Umbilical cord (tissue), 1 donor: ENCODE measurements at regions not wholly inside any gene's neighbourhood (a gene's known extent, or its start where the extent isn't known, plus 50 kb on each side); places are given as distances from the start of the nearest gene placed in this dataset.
A peak's percentile ranks its signal among the peaks of the same experiment; 100 is the strongest.
"Not testable (repeated sequence)": the region's sequence is repeated elsewhere in the genome, so short reads cannot be mapped to it uniquely, and the experiment has no call there.

Experiments
- DNase-seq: peaks from one replicate; pipeline ENCODE4 v3.0.0-alpha.2; 2015; ENCODE audit warnings: low spot score

DNA sequence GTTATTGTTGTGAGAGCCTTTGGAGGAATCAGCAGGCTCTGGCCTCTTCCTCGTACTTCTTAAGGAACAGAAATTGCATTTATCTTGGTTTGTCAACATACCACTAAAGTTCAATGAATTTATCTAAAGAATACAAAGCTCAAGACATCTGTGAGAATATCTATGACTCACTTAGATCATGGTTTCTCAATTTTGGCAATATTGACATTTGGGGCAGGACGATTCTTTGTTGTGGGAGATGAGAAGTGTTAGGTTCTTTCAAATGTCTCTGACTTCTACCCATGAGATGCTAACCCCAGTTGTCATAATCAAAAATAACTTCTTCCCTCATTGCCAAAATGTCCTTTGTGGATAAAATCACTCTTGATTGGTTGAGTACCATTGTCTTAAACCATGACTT, 1190.3 kb downstream of the GALC start:
- no peak for DNase-seq

DNA sequence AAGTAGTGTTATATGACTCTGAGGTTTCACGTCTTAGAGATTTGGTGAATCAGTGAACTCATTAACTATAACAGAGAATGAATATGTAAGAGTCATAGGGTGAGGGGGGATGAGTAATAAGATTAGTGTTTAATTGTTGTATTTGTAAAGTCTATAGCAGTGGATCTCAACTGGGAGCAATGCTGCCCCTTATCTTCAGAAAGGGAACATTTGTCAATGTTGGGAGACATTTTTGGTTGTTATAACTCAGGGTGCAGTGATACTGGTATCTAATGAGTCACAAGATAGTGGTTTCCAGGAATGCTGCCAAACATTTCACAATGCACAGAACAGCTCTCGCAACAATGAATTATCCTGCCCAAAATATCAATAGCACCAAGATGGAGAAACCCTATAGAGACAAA, 1193.7 kb downstream of the GALC start:
- DNase-seq: peak; percentile 60

DNA sequence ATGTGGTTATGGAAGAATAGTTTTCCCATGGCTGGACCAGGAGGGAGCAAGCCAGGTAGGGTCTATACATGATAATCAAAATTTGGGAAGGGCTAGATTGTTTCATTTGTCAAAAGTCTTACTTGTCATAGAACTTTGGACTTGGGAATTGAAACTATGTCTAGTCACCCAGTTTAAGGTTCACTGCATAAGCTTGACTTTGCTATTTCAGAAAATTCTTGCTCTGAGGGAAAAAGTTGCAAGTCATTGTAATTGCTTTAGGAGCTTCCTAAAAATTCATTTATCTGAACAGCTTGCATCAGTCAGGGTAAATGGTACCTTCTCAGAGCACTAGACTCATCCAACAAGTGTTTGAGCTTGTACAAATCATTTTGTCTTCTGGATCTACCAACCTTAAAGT, 1194.7 kb downstream of the GALC start:
- DNase-seq: no peak

DNA sequence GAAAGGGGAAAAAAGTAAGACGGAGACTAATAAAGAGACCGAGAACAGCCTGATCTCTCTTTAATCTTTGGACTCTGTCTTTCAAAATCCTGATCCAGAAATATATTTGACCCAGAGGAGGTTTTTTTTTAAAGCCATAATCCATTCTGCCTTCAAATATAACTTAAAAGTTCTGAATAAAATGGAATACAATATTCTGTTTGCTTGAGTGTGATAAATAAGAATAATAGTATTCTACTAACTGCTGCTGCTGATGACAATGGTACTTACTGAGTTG, 1196.0 kb downstream of the GALC start:
- no peak for DNase-seq

DNA sequence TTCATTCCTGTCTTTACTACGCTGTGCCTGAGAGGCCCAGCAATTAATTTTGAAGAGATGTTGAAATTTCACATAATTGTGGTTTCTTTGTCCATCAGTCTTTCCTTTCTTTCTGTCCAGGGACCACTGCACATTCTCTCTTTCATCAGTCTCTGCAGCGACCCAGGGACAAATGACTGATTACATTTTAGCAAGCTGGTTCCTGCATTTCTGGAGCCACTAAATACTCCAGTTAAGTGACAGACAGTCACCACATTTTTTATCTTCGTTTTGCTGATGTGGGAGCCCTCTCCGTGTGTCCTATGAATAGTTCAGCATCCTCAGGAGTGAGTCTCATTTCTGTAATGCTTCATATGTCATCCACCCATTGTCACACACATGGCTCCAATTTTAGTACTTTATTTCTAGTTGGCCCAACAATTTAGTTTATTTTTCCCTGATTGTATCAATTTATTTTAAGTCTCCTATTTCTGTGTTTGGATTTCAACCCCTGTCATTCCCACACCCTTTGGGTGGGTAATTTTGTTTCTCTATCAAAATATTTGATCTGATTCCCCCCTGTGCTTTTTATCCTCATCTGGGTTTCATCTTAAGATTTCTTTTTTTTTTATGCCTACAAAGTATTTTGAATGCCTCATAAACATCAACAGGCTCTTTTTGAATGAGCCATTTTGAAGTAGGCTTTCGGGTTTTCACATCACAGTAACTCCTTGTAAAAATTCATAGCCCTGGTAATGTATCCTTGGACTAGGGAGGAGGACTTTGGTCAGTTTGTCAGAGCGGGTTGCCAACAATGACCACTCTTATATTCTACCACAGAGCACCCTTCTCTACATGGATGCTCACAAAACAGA, 1196.5 kb downstream of the GALC start:
- DNase-seq: no peak

DNA sequence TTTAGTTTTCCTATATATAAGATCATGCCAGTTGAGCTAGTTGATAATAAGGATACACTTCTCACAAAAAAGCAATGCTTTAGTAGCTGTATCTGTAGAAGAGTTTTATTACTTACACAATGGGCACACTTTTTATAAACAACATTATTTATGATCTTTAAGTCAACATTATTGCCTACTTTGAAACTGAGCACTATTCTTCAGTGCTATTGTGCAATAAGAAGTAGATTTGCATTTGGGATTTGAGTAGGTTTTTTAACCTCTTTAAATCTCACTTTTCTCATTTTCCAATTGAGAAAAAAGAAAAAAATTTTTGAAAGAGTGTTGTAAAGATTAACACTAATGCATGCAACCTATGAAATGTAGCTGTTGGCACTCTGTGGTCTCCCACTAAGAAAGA, 1198.3 kb downstream of the GALC start:
- DNase-seq: no peak

DNA sequence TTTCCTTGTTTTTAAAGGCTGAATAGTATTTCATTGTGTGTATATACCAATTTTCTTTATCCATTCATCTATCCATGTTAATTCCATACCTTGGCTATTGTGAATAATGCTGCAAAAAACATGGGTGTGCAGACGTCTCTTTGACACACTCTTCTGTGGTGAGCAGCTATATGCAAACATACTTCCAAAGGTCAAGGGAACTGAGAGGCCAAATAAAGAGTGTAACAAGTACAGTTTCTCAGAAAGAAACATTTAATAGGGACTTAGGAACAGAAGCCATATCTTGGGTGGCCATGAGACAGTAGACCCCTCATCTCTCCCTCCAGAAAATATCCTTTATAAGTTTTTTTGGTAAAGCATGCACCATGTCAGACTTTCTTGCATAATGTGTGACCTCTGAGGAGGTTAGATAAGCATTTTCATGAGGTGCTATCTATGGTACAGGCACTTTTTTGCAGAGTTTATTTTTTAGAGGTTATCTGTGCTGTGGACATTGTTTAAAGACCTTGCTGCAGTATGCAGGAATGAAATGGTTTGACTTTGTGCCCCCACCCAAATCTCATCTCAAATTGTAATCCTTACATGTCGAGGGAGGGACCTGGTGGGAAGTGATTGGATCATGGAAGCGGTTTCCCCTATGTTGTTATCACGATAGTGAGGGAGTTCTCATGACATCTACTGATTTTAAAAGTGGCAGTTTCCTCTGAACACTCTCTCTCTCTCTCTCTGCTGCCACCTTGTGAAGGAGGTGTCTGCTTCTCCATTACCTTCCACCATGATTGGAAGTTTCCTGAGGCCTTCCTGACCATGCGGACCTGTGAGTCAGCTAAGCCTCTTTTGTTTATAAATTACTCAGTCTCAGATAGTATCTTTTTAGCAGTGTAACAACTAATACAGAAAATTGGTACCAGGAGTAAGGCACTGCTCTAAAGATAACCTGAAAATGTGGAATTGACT, 1202.3 kb downstream of the GALC start:
- DNase-seq: no peak

DNA sequence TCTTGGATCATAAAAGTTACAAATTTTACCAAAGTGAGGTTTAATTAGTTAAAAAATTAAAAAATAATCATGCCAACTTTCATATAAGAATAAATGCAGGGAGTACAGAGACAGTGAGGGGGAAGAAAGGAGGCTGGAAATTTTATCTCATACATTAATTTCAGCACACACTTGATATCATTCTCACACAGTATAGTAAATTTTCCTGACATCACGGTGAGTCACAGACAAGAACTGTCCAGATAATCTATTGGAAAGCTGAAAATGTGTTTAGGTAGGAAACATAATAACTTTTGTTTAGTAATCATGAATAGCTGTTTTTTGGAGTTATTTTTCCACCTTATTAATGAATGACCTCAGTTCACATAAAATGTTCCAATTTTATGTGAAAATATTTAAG, 1204.8 kb downstream of the GALC start:
- peak; percentile 35 for DNase-seq

DNA sequence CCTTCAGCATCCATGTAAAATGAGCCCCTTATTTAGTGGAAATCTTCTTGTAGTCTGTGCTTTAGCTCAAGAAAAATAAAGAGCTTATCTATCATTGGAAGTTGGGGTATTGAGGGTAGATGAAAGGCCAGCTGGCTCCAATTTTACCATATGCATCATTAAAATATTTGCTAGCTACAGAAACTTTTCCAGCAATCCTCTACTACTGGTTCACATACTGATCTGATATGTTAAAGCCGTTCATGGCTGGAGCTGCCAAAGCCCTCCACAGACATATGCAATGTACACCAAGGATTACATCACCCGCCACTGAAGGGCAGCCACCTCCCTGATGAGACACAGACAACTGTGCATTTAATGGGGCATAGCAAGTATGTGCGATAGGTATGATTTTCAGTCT, 1205.3 kb downstream of the GALC start:
- peak; percentile 90 for DNase-seq

DNA sequence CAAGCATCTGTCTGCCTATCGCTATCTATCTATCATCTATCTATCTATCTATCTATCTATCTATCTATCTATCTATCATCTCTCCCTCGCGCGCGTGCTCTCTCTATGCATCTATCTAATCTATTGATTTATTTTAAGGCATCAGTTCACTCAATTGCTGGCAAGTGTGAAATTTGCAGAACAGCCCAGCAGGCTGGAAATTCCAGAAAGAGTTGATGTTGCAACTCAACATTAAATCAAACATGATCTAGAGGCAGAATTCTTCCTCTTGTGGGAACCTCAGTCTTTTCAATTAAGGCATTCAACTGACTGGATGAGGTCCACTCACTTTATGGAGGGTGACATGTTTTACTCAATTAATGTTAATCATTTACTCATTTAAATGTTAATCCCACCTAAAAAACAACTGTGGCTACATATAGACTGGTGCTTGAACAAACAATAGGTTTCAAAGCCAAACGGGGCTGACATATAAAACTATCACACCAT, 1210.8 kb downstream of the GALC start:
- DNase-seq: no peak

DNA sequence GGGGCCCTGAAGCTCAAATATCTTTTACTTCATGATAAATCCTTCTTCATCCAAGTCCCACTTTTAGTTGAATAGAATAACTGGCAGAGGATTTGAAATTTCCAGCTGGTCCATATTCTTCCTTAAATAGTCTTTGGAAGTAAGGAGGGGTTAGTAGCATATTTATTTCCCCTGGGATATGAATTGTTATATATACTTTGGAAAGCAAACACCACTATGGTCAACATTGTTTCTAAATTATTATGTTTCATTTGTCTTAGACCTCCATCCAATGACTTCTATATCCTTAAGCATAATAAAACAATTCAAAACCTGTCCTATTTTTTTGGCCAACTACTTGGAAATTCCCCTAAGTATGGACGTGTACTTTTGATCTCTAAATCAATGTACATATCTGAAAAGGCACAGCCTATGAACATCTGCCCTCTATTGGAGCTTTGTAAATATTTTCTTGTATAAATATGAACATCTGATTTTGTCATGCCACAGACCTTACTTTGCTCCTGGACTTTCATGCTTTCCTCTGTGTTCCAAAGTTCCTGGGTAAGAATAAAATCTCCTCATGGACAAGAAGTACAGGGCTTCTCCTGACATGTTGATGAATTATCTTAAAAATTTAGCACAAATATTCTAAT, 1212.0 kb downstream of the GALC start:
- DNase-seq: no peak

DNA sequence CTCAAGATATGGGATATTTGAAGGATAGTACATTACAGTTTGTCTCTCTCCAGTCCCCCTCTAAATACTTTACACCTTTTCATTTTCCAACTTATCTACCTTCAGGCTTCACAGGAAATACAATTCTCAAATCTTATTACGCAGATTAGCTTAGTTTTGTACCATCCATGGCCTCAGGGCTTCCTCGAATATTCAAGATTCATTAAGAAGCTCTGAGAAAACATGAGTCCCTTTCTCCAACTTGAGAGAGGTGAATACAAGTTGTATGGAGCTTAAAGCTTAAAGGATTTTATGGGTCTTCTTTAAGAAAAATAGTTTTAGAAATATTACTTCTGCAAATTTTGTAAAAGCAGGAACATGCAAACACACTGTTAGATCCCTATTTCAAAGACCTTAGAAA, 1212.5 kb downstream of the GALC start:
- no peak for DNase-seq

DNA sequence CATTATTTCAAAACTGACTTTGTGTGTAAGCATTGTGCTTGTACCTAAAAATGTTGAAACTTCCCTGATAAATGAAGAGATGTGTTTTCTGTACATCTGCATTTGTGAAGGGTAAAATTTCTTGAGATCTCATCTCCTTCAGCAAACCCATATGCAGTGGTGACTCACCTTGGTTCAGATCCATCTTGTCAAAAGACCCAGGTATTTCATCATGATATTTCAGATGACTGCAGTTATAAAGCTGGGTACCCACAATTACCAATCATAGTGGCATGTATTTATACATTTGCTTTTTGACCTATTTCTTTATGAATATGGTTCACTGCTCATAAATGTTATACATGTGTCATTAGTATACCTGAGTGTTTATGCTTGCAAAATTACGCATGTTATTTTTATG, 1213.6 kb downstream of the GALC start:
- DNase-seq: no peak

DNA sequence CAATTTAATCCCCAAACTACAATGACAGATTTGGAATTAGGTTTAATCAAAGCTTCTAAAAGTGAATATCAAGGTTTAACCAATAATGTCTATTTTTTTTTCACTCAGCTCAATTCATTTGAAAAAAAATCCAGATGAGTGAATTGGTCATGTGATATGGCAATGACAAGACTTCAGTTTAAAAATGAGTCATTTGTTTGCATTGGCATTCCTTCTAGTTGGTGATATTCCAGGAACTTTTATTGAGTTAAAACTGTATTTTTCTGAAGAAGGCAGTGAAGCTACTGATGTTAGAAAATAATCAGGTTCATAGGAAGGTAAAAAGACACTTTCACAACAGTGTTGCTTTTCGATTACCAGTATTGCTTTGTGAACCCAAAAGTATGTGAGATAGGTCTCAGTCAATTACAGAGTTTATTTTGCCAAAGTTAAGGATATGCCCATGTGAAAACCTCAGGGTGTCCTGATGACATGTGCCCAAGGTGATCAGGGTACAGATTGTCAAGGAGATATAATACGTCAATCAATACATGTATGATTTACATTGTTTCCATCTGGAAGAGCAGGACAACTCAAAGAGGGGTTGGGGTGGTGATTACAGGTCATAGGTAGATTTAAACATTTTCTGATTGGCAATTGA, 1214.9 kb downstream of the GALC start:
- no peak for DNase-seq

DNA sequence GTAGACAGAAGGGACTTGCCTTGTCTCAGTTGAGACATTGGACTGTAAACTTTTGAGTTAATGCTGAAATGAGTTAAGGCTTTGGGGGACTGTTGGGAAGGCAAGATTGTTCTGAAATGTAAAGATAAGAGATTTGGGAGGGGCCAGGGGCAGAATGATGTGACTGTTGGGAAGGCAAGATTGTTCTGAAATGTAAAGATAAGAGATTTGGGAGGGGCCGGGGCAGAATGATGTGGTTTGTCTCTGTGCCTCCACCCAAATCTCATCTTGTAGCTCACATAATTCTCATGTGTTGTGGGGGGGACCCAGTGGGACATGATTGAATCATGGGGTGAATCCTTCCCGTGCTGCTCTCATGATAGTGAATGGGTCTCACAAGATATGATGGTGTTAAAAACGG, 1217.1 kb downstream of the GALC start:
- not testable (repeated sequence) for DNase-seq

DNA sequence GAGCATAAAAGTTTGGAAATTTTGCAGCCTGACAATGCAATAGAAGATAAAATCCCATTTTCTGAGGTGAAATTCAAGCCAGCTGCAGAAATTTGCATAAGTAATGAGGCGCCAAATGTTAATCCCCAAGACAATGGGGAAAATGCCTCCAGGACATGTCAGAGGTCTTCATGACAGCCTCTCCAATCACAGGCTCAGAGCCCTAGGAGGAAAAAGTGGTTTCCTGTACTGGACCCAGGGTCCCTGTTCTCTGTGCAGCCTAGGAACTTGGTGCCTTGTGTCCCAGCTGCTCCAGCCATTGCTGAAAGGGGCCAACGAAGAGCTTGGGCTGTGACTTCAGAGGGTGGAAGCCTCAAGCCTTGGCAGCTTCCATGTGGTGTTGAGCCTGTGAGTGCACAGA, 1218.1 kb downstream of the GALC start:
- DNase-seq: no peak

DNA sequence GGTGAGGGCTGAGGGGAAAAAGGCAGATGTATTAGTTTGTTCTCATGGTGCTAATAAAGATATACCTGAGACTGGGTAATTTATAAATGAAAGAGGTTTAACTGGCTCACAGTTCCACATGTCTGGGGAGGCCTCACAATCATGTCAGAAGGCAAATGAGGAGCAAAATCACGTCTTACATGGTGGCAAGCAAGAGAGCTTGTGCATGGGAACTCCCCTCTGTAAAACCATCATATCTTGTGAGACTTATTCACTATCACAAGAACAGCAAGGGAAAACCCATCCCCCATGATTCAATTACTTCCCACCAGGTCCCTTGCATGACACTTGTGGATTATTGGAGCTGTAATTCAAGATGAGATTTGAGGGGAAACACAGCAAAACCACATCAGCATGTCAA, 1220.9 kb downstream of the GALC start:
- no peak for DNase-seq

DNA sequence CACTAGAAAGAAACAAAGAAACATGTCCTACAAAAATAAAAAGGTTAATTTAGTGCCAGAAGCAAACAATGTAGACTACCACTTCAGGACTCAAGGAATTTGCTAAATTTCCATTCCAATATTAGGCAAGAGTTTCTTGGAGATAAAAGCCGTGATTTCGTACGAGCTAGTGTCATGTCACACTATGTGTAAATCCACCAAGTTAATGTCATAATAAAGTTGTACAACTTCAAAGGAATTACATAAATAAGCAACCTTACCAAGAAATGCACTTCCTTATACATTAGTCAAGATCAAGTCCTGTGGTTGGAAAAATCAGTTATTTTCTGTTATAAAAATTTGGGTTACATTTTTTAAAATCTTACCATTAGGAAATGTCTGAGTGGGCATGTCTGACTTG, 1222.8 kb downstream of the GALC start:
- DNase-seq: no peak

DNA sequence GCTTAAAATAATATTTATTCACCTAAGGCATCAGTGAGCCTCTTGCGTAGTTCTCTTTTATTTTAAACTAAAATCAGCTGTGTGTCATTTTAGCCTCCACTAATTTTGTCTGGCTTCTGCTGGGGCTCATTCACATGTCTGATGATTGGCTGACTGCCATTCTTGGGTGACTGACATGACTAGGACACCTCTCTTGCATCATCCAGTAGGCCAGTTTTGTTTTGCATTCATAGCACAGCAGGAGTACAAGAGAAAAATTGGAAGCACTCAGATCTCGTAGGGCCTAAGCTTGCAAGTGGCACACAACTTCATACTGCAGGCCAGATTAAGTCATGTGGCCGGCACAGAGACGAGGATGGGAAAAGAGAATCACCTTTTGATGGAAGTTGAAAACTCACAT, 1226.5 kb downstream of the GALC start:
- DNase-seq: no peak

DNA sequence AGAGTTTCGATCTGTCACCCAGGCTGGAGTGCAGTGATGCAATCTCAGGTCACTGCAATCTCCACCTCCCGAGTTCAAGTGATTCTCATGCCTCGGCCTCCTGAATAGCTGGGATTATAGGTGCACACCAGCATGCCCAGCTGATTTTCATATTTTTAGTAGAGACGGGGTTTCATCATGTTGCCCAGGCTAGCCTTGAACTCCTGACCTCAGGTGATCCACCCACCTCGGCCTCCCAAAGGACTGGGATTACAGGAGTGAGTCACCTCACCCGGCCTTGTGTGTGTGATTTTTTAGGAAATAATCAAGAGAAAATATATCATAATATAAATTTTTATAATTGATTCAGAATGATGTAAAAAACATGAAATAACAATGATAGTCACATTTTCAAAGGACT, 1231.4 kb downstream of the GALC start:
- no peak for DNase-seq

DNA sequence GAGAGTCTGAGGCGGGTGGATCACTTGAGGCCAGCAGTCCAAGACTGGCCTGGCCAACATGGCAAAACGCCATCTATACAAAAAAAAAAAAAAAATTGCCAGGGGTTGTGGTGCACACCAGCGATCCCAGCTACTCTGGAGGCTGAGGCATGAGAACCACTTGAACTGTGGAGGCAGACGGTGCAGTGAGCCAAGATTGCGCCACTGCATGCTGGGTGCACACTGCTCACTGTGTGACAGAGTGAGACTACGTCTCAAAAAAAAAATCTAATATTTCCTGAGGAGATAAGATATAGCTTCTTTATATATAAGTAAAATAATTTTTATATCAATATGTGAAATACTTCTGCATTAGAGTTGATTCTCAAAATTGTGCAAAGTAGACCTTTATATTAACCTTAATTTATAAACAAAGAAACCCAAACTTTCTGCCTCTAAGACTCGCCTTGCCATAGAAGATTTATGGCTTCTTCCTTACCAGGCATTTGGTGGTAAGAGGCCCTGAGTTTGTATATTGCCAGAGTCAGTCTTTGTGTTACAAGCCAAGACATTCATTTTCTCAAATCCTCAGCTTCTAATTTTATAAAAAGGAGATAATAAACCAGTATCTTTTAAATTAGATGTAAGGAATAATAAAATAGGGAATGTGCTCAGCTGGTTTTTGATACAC, 1226.7 kb downstream of the FLRT2 start:
- no peak for DNase-seq
